GM12878 (cell line): ENCODE measurements at regions not wholly inside any gene's neighbourhood (a gene's known extent, or its start where the extent isn't known, plus 50 kb on each side); places are given as distances from the start of the nearest gene placed in this dataset.

Source experiments
- BACH1 ChIP-seq: fragments of 450-650 bp; IDR thresholded peaks from 2 replicates; pipeline ENCODE4 v1.6.1; 2017; ENCODE audit warnings: mild to moderate bottlenecking, borderline replicate concordance
- CREB1 ChIP-seq: IDR thresholded peaks from 2 replicates; pipeline ENCODE4 v1.6.1; 2012; ENCODE audit warnings: low read depth, mild to moderate bottlenecking, inconsistent platforms
- ETV6 ChIP-seq, 2 experiments: fragments of 450-650 bp in 1 of 2; IDR thresholded peaks in 1 of 2; conservative IDR thresholded peaks in 1 of 2; 2 replicates each; pipeline ENCODE4 v1.6.1; 2014; ENCODE audit warnings: antibody characterized with exemption in 1 of 2, borderline replicate concordance in 1 of 2, low read depth in 1 of 2, mild to moderate bottlenecking in 1 of 2, moderate library complexity in 1 of 2
- HCFC1 ChIP-seq: fragments of 150-350 bp; IDR thresholded peaks from 2 replicates; pipeline ENCODE4 v1.6.1; 2014; ENCODE audit warnings: low read length
- HDGF ChIP-seq: fragments of 450-650 bp; IDR thresholded peaks from 2 replicates; pipeline ENCODE4 v1.6.1; 2016; ENCODE audit warnings: antibody characterized with exemption
- MYB ChIP-seq: fragments of 150-350 bp; IDR thresholded peaks from 2 replicates; pipeline ENCODE4 v1.6.1; 2014; ENCODE audit warnings: mild to moderate bottlenecking, low read depth, low read length, borderline replicate concordance
- NR2F1 ChIP-seq: fragments of 450-650 bp; conservative IDR thresholded peaks from 2 replicates; pipeline ENCODE4 v1.6.1; 2017; ENCODE audit warnings: mild to moderate bottlenecking
- POLR2A ChIP-seq: IDR thresholded peaks from 2 replicates; pipeline ENCODE4 v1.6.1; 2011; ENCODE audit warnings: low read depth, mild to moderate bottlenecking, low read length
- RCOR1 ChIP-seq: conservative IDR thresholded peaks from 2 replicates; pipeline ENCODE4 v1.6.1; 2012; ENCODE audit warnings: low read depth, low read length, improper control_type of control experiment
- REST ChIP-seq: IDR thresholded peaks from 2 replicates; pipeline ENCODE4 v1.6.1; 2012; ENCODE audit warnings: mild to moderate bottlenecking, low read depth, low read length
- SKIL ChIP-seq: fragments of 450-650 bp; IDR thresholded peaks from 2 replicates; pipeline ENCODE4 v1.6.1; 2017; ENCODE audit warnings: mild to moderate bottlenecking, low read depth, inconsistent platforms; ENCODE audit not compliant: poor library complexity, severe bottlenecking
- SUPT20H ChIP-seq: IDR thresholded peaks from 2 replicates; pipeline ENCODE4 v1.6.1; 2011; ENCODE audit warnings: low read depth, mild to moderate bottlenecking, low read length, moderate library complexity, borderline replicate concordance; ENCODE audit not compliant: control insufficient read depth
- WRNIP1 ChIP-seq: IDR thresholded peaks from 2 replicates; pipeline ENCODE4 v1.6.1; 2011; ENCODE audit warnings: low read depth, low read length, improper control_type of control experiment, borderline replicate concordance
- ZNF622 ChIP-seq: fragments of 450-650 bp; IDR thresholded peaks from 2 replicates; pipeline ENCODE4 v1.6.1; 2017; ENCODE audit warnings: mild to moderate bottlenecking, inconsistent platforms

GRCh38 chr16:10308305-10309193 is 77.3 kb upstream of the ATF7IP2 start (continued):
- no peak for TF ChIP-seq REST
- peak; percentile 40 for TF ChIP-seq SKIL
- TF ChIP-seq ZNF622 = no peak
- no peak for TF ChIP-seq ETV6 (conservative IDR thresholded peaks at IDR 0.05 in 1 of 2, IDR thresholded peaks at IDR 0.05 in 1 of 2; ENCODE audit: borderline replicate concordance in 1 of 2, low read depth in 1 of 2)
- TF ChIP-seq MYB = no peak
- no peak for TF ChIP-seq BACH1
- no peak for TF ChIP-seq SUPT20H
- TF ChIP-seq HCFC1 = no peak
- no peak for TF ChIP-seq RCOR1
- no peak; the same call in 1 of the 2 replicates for TF ChIP-seq CREB1
- no peak for TF ChIP-seq POLR2A
- TF ChIP-seq NR2F1 = peak; percentile 29; the same call in 1 of the 2 replicates
- TF ChIP-seq WRNIP1 = no peak
- TF ChIP-seq HDGF = no peak; the same call in 1 of the 2 replicates
- TF ChIP-seq, all 136 proteins: peak for 15
